ENCODE measurements at regions not wholly inside any gene's neighbourhood (a gene's known extent, or its start where the extent isn't known, plus 50 kb on each side); places are given as distances from the start of the nearest gene placed in this dataset.

DNA sequence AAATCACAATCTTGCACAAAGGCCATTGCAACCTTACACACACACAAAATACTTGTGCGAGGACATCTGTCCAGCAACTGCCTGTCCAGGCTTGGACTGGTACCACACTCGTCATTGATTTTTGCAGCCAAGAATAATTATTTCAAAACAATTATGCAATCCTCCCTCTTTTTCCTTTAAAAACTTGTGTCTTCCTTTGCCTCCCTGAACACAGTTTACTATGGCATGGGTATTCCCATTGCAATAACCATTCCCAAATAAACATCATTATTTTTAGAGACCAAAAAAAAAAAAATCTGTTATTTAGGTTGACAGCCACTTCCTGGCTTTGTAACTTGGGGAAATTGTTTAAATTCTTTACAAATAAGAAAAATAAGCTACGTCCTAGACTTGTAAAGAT lies 54.0 kb downstream of the C11orf91 start:
- Mint-ChIP-seq H3K36me3 (ENCODE audit: low read depth) (no peaks in the 10 kb centered on the region), H3K27me3 (ENCODE audit: low read depth) (peaks cover 5% of the 10 kb centered on the region), H3K27ac (no peak overlapping the region), H3K4me3 (no peak overlapping the region), H3K4me1 (ENCODE audit: low read depth) (no peaks in the 10 kb centered on the region), H3K9me3 (no peaks in the 10 kb centered on the region)
- CTCF ChIA-PET, result interaction anchor here (0.7 kb wide), 1 partner anchor 17 kb away, joined by 6 read pairs; no protein-coding TSS in a partner anchor
- no peak for DNase-seq
- intact Hi-C loops (cut with micrococcal nuclease), result no loop called here

DNA sequence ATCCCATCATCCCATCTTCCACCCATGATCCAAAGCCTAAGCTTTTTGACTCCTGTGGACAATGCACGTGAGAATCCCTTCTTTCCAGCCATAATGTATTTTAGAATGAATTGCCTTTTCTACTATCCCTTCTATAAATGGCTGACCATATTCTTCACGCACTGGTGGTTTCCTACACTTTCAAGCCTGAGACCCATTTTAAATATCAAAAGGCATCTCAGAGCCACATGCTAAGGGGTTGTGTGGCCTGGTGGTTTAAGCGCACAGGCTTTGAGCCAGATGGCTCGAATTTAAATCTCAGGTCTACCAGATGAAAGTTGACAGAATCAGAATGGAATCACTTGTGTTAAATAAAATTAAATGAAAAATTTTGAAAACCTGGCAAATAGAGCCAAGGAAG lies 54.5 kb downstream of the C11orf91 start:
- peaks cover 5% of the 10 kb centered on the region for H3K27me3 Mint-ChIP-seq (ENCODE audit: low read depth)
- DNase-seq, result no peak
- no peak overlapping the region for H3K27ac Mint-ChIP-seq
- H3K4me3 Mint-ChIP-seq, result no peak overlapping the region
- intact Hi-C loops (cut with micrococcal nuclease), result no loop called here
- no peaks in the 10 kb centered on the region for H3K4me1 Mint-ChIP-seq (ENCODE audit: low read depth)
- no peaks in the 10 kb centered on the region for H3K36me3 Mint-ChIP-seq (ENCODE audit: low read depth)
- CTCF ChIA-PET, result no interaction called here
- no peaks in the 10 kb centered on the region for H3K9me3 Mint-ChIP-seq

DNA sequence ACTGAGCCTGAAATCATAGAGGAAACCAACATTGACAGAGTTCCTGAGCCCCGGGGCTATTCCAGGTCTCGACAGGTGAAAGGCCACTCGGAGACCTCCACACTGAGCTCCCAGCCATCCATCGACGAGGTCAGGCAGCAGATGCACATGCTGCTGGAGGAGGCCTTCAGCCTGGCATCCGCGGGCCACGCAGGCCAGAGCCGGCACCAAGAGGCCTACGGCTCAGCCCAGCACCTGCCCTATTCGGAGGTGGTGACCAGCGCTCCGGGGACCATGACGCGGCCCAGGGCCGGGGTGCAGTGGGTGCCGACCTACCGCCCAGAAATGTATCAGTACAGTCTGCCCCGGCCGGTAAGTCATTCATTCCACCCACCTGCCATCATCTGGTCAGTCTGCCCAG lies 54.9 kb downstream of the C11orf91 start:
- Mint-ChIP-seq H3K9me3 (no peaks in the 10 kb centered on the region), H3K36me3 (ENCODE audit: low read depth) (no peaks in the 10 kb centered on the region), H3K4me1 (ENCODE audit: low read depth) (no peaks in the 10 kb centered on the region), H3K27me3 (ENCODE audit: low read depth) (peaks cover 5% of the 10 kb centered on the region), H3K4me3 (no peak overlapping the region), H3K27ac (no peak overlapping the region)
- DNase-seq, result no peak
- CTCF ChIA-PET, result no interaction called here
- intact Hi-C loops (cut with micrococcal nuclease), result no loop called here

GRCh38 chr11:33643167-33643824 lies 57.3 kb downstream of the C11orf91 start:
- Mint-ChIP-seq H3K36me3 (ENCODE audit: low read depth) (no peaks in the 10 kb centered on the region), H3K4me1 (ENCODE audit: low read depth) (no peaks in the 10 kb centered on the region), H3K27ac (no peak overlapping the region), H3K27me3 (ENCODE audit: low read depth) (peaks cover 3% of the 10 kb centered on the region), H3K9me3 (no peaks in the 10 kb centered on the region), H3K4me3 (no peak overlapping the region)
- CTCF ChIA-PET, result no interaction called here
- intact Hi-C loops (cut with micrococcal nuclease), result no loop called here
- DNase-seq, result no peak

DNA sequence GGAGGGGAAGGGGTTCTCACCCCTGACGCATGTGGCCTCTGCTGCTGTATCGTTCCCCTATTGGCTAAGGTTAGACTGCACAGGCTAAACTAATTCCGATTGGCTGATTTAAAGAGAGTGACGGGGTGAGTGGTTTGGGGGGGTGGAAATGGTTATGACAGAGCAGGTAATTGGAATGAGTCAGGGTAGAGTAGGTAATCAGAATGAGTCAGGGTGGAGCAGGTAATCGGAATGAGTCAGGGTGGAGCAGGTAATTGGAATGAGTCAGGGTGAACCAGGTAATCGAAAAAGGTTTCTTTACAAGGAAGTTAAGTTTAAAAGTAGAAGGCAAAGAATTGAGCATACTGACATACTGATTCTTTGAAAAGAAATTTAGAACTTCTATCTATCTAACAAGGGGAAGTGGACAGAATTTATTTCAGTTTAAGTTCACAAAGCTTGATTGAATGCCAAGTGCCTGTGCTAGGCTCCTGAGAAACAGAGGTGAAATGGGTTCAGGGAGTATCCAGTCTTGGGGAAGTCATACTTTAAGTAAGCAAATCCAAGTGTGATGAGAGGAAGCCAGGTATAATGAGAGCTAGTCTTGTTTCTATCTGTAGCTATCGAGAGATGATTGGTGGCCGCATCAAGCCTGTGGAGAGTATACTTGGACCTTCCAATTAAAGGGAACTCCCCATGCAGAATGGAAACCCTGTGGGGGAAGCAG lies 58.0 kb downstream of the C11orf91 start:
- CTCF ChIA-PET, result no interaction called here
- H3K27ac Mint-ChIP-seq, result no peak overlapping the region
- peak; percentile 15 for DNase-seq
- no peaks in the 10 kb centered on the region for H3K36me3 Mint-ChIP-seq (ENCODE audit: low read depth)
- H3K27me3 Mint-ChIP-seq (ENCODE audit: low read depth), result peaks cover 7% of the 10 kb centered on the region
- H3K9me3 Mint-ChIP-seq, result no peaks in the 10 kb centered on the region
- no peak overlapping the region for H3K4me3 Mint-ChIP-seq
- intact Hi-C loops (cut with micrococcal nuclease), result no loop called here
- no peaks in the 10 kb centered on the region for H3K4me1 Mint-ChIP-seq (ENCODE audit: low read depth)

DNA sequence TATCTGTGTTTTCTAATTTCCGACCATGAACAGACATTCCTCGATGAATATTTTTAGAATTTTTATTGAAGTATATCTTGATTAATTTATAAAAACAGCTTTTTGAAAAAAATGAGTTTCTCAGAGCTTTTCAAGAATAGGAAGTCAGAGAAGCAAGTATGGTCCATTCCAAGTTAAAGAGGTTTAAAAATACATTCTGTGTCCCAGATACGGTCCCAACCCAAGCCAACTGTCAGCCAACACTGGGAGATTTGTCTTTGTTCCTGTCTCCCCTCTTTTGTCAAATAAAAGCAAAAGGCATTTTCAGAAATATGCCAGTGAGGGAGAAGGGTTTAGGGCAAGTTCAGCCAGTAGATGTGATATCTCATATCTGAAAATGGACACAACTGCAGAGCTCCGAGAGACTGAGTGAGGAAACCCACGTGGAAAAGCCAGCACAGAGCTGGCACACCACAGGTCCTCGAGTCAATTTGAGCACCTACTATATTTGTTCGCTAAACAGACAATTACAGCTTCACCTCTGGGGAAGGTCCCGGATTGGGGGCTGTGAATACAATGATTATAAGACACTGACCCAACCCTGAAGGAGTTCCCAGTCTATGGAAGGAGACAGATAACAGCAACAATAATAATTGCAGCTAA lies 59.8 kb downstream of the C11orf91 start:
- Mint-ChIP-seq H3K36me3 (ENCODE audit: low read depth) (no peaks in the 10 kb centered on the region), H3K4me1 (ENCODE audit: low read depth) (no peaks in the 10 kb centered on the region), H3K27me3 (ENCODE audit: low read depth) (peaks cover 7% of the 10 kb centered on the region), H3K27ac (no peak overlapping the region), H3K4me3 (no peak overlapping the region), H3K9me3 (no peaks in the 10 kb centered on the region)
- CTCF ChIA-PET, result no interaction called here
- DNase-seq, result no peak
- intact Hi-C loops (cut with micrococcal nuclease), result no loop called here

- H3K36me3 Mint-ChIP-seq (ENCODE audit: low read depth), result no peaks in the 10 kb centered on the region
- DNase-seq, result no peak
- CTCF ChIA-PET, result no interaction called here
- no peaks in the 10 kb centered on the region for H3K9me3 Mint-ChIP-seq
- H3K27ac Mint-ChIP-seq, result no peak overlapping the region
- no peaks in the 10 kb centered on the region for H3K4me1 Mint-ChIP-seq (ENCODE audit: low read depth)
- peaks cover 10% of the 10 kb centered on the region for H3K27me3 Mint-ChIP-seq (ENCODE audit: low read depth)
- intact Hi-C loops (cut with micrococcal nuclease), result no loop called here
- no peak overlapping the region for H3K4me3 Mint-ChIP-seq
These were observed 62.0 kb downstream of the C11orf91 start for GRCh38 chr11:33638608-33639007.

DNA sequence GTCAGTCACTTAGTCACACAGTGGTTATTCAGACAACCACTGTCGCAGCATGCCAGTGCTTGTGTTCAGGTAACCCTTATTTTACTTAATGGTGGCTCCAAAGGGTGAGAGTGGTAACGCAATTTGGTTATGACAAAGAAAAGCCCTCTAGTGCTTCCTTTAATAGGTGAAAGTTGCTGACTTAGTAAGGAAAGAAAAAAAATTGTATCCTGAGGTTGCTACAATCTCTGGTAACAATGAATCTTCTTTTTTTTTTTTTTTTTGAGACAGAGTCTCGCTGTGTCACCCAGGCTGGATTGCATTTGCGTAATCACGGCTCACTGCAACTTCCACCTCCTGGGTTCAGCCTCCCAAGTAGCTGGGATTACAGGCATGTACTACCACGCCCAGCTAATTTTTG lies 64.5 kb downstream of the C11orf91 start:
- no peaks in the 10 kb centered on the region for H3K4me1 Mint-ChIP-seq (ENCODE audit: low read depth)
- CTCF ChIA-PET, result no interaction called here
- no peaks in the 10 kb centered on the region for H3K36me3 Mint-ChIP-seq (ENCODE audit: low read depth)
- H3K27ac Mint-ChIP-seq, result no peak overlapping the region
- intact Hi-C loops (cut with micrococcal nuclease), result no loop called here
- no peaks in the 10 kb centered on the region for H3K9me3 Mint-ChIP-seq
- DNase-seq, result no peak
- H3K27me3 Mint-ChIP-seq (ENCODE audit: low read depth), result peaks cover 18% of the 10 kb centered on the region
- H3K4me3 Mint-ChIP-seq, result no peak overlapping the region

DNA sequence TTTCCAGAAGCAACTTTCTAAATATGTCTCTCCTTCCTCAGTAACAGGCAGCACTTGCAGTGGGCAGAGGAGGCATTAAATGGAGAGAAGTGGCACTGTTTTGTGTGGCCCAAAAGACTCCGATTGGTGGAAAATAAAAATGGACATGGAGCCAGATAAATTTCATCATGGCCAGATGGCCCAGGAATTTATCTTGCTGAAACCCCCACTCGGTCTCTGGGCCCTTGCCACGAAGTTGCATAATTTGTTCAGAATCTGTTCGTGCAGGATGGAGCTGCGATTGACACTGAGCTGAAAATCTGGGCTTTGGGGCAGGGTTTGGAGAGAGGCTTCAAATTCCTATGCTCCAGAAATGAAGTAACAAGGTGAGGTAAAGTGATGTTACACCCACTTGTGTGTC lies 65.5 kb downstream of the C11orf91 start:
- DNase-seq, result no peak
- H3K4me3 Mint-ChIP-seq, result no peak overlapping the region
- H3K27me3 Mint-ChIP-seq (ENCODE audit: low read depth), result peaks cover 18% of the 10 kb centered on the region
- CTCF ChIA-PET, result no interaction called here
- intact Hi-C loops (cut with micrococcal nuclease), result no loop called here
- H3K9me3 Mint-ChIP-seq, result no peaks in the 10 kb centered on the region
- H3K36me3 Mint-ChIP-seq (ENCODE audit: low read depth), result no peaks in the 10 kb centered on the region
- H3K4me1 Mint-ChIP-seq (ENCODE audit: low read depth), result no peaks in the 10 kb centered on the region
- H3K27ac Mint-ChIP-seq, result no peak overlapping the region

DNA sequence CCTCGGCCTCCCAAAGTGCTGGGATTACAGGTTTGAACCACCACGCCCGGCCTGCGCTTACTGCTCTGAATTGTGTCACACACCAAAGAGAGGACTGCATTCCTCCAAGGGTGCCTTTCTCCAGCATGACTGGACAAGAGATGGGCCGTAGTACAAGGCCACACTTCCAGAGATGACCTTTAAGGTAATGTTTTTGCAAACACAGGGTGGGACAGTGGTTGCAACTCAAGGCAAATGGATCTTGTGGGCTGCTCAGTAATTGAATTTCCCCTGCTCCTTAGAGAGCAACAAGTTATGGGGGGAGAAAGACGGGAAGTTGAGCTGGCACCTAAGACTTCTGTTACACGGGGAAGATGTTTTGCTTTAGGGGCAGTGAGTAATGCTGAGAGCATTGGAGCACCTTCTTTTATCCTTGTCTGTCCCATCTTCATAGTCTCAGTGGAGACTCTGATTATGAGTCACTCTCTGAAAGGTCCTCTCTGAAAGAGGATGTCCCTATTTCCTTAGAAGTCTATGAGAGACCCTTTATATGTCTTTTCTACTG lies 66.3 kb downstream of the C11orf91 start:
- H3K4me1 Mint-ChIP-seq (ENCODE audit: low read depth), result no peaks in the 10 kb centered on the region
- no peak overlapping the region for H3K27ac Mint-ChIP-seq
- no peaks in the 10 kb centered on the region for H3K36me3 Mint-ChIP-seq (ENCODE audit: low read depth)
- no peak overlapping the region for H3K4me3 Mint-ChIP-seq
- no peak for DNase-seq
- intact Hi-C loops (cut with micrococcal nuclease), result no loop called here
- no peaks in the 10 kb centered on the region for H3K9me3 Mint-ChIP-seq
- CTCF ChIA-PET, result no interaction called here
- peaks cover 17% of the 10 kb centered on the region for H3K27me3 Mint-ChIP-seq (ENCODE audit: low read depth)

DNA sequence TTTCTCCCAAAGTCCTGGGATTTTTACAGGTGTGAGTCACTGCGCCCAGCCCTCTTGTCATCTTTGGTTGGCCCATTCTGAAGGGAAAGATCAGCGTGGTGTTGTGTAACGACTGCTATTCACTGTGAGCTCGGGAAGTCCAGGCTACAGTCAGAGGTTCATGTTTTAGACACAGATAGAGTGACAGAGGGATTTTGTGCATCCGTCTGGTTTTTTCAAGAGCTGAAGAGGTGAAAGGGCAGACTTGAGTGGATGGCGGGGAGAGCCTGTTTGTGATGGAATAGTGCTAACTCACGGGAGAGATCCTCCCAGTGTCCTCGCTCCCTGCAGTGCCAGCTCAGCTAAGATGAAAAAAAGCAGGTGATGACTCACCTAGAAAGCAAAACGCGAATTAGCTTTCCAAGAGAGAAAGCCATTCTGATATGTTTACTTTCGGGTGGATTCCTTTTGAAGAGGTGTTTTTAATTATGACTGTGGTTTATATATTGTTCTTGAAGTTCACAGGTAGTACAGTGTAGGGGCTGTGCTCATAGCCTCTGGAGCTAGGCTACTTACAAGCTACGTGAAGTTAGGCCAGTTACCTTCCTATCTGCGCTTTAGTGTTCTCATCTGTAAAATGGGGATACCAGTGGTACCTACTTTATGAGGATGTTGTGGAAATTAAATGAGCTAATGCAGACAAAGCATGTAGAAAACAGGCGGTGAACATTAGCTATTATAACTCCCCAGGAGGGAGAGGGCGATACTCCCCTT lies 67.2 kb downstream of the C11orf91 start:
- no peak overlapping the region for H3K4me3 Mint-ChIP-seq
- intact Hi-C loops (cut with micrococcal nuclease), result no loop called here
- DNase-seq, result no peak
- no peak overlapping the region for H3K27ac Mint-ChIP-seq
- no peaks in the 10 kb centered on the region for H3K9me3 Mint-ChIP-seq
- no peaks in the 10 kb centered on the region for H3K4me1 Mint-ChIP-seq (ENCODE audit: low read depth)
- peaks cover 17% of the 10 kb centered on the region for H3K27me3 Mint-ChIP-seq (ENCODE audit: low read depth)
- H3K36me3 Mint-ChIP-seq (ENCODE audit: low read depth), result no peaks in the 10 kb centered on the region
- CTCF ChIA-PET, result no interaction called here

GRCh38 chr11:33631749-33632091 lies 68.9 kb downstream of the C11orf91 start:
- intact Hi-C loops (cut with micrococcal nuclease), result no loop called here
- Mint-ChIP-seq H3K27me3 (ENCODE audit: low read depth) (peaks cover 13% of the 10 kb centered on the region), H3K4me1 (ENCODE audit: low read depth) (no peaks in the 10 kb centered on the region), H3K9me3 (no peaks in the 10 kb centered on the region), H3K4me3 (no peak overlapping the region), H3K36me3 (ENCODE audit: low read depth) (no peaks in the 10 kb centered on the region), H3K27ac (no peak overlapping the region)
- CTCF ChIA-PET, result no interaction called here
- no peak for DNase-seq
